ENCODE measurements at regions not wholly inside any gene's neighbourhood (a gene's known extent, or its start where the extent isn't known, plus 50 kb on each side); places are given as distances from the start of the nearest gene placed in this dataset.

- Mint-ChIP-seq H3K27ac (peak overlapping the region in 1 of 3 experiments; percentile 93; a peak in 2 of 7 replicates), H3K27me3 (ENCODE audit: low read depth) (peaks cover 4% of the 10 kb centered on the region)
These were observed 149.4 kb upstream of the SNX19 start for GRCh38 chr11:131065435-131066413.

More at GRCh38 chr11:131065435-131066413, 149.4 kb upstream of the SNX19 start:
- Histone ChIP-seq H4K8ac (replicated peaks; ENCODE audit: insufficient read length, low read depth, low read length) (no peak overlapping the region), H2BK5ac (ENCODE audit: insufficient read length, low read length) (no peak overlapping the region), H3K23ac (ENCODE audit: insufficient read length, low read depth, low read length) (no peak overlapping the region), H3K4ac (ENCODE audit: low read depth, low read length) (no peak overlapping the region), H3K79me1 (ENCODE audit: insufficient read depth, low read depth, low read length, poor library complexity, severe bottlenecking) (no peaks in the 10 kb centered on the region), H3K27ac (ENCODE audit: insufficient read length, low read depth, low read length) (no peak overlapping the region), H3K56ac (ENCODE audit: insufficient read length, low read depth, low read length) (no peak overlapping the region), H3K18ac (ENCODE audit: insufficient read length, low read depth, low read length) (no peak overlapping the region), H4K20me1 (ENCODE audit: control insufficient read depth, insufficient read depth, insufficient read length) (no peaks in the 10 kb centered on the region), H2AFZ (ENCODE audit: low read length) (no peak overlapping the region), H2BK12ac (ENCODE audit: insufficient read length, low read depth, low read length) (no peak overlapping the region), H3K14ac (ENCODE audit: insufficient read depth, low read length) (no peak overlapping the region), H2AK5ac (ENCODE audit: insufficient read length, low read length) (no peak overlapping the region), H4K5ac (ENCODE audit: insufficient read length, low read depth, low read length) (no peak overlapping the region), H3K79me2 (ENCODE audit: insufficient read depth, low read length) (no peaks in the 10 kb centered on the region), H3K4me1 (ENCODE audit: insufficient read depth, low read length) (peaks cover 4% of the 10 kb centered on the region; the same call in 1 of the 2 replicates), H2BK120ac (ENCODE audit: low read depth, low read length, poor library complexity, severe bottlenecking) (no peak overlapping the region), H3K9ac (ENCODE audit: extremely low read depth, insufficient read length, low read length) (no peak overlapping the region), H3K4me2 (ENCODE audit: insufficient read depth, insufficient read length, low read length) (no peak overlapping the region), H3K9me3 (ENCODE audit: control insufficient read depth, low read depth, low read length) (no peaks in the 10 kb centered on the region), H2BK20ac (ENCODE audit: low read depth, low read length, poor library complexity, severe bottlenecking) (no peak overlapping the region), H3K27me3 (ENCODE audit: insufficient read depth, low read length) (no peaks in the 10 kb centered on the region), H2BK15ac (ENCODE audit: low read depth, low read length) (no peak overlapping the region), H4K91ac (ENCODE audit: insufficient read length, low read depth, low read length) (no peak overlapping the region), H3T11ph (ENCODE audit: low read length) (no peak overlapping the region), H3K23me2 (ENCODE audit: insufficient read length, low read depth, low read length, poor library complexity, severe bottlenecking) (no peaks in the 10 kb centered on the region)
- Mint-ChIP-seq H3K9me3 (peaks cover 5 to 18% of the 10 kb centered on the region in 2 experiments; a peak in 4 of 5 replicates), H3K36me3 (ENCODE audit: insufficient read depth in 1 of 3, low read depth in 3 of 3) (peaks cover 0 to 12% (median 12%) of the 10 kb centered on the region in 3 experiments; a peak in 4 of 7 replicates), H3K4me3 (no peak overlapping the region), H3K4me1 (peaks cover 27 to 35% of the 10 kb centered on the region in 2 experiments)
- no peak for DNase-seq
- WGBS (ENCODE audit: extremely low coverage, insufficient read length, low lambda C conversion rate), result no CpG with 5 or more reads among the region's 13 CpGs
- no peak for TF ChIP-seq CTCF (conservative IDR thresholded peaks at IDR 0.05)

Data from H9 (cell line).